HCT116 (cell line): ENCODE measurements at regions not wholly inside any gene's neighbourhood (a gene's known extent, or its start where the extent isn't known, plus 50 kb on each side); places are given as distances from the start of the nearest gene placed in this dataset.
"Not testable (repeated sequence)": the region's sequence is repeated elsewhere in the genome, so short reads cannot be mapped to it uniquely, and the experiment has no call there.

Source experiments
- ATAC-seq: fragments of 200-7000 bp; cut with Tn5 transposase; 2 replicates; pipeline ENCODE4 v1.9.1; 2020; ENCODE audit warnings: mild to moderate bottlenecking, moderate library complexity
- BruUV-seq: library from RNA; stranded (reverse); fragments of 400-500 nt; replicated peaks from 2 replicates; lab custom pipeline; 2021; lab: Mats Ljungman, UMichigan
- CTCF ChIA-PET: fragments of 300-600 bp; sonication (Branson Sonifier 250); formaldehyde crosslinking; loops from one replicate; lab custom pipeline; 2021; ENCODE audit warnings: antibody characterized with exemption; lab: Charles Lee
- POLR2A ChIA-PET: fragments of 300-600, 350-600 bp; sonication (Branson Sonifier 250); formaldehyde crosslinking; loops from one replicate; lab custom pipeline; 2021; ENCODE audit warnings: antibody characterized with exemption; lab: Charles Lee
- RAD21 ChIA-PET, 2 experiments: fragments of 300-600 bp; sonication (Branson Sonifier 250); formaldehyde crosslinking; loops; one replicate each; lab custom pipeline; 2023; ENCODE audit warnings: low total read pairs in 2 of 2; ENCODE audit not compliant: uncharacterized antibody in 2 of 2, unreplicated experiment in 2 of 2, low non-redundant PET in 1 of 2; lab: Charles Lee
- DNase-seq: peaks from one replicate; pipeline ENCODE4 v3.0.0-alpha.2; 2010; ENCODE audit warnings: low read depth, low spot score
- H2AFZ ChIP-seq: fragments of 200-600 bp; shearing (Covaris generic), sonication (generic); 2 replicates; pipeline ENCODE4 v1.6.1; 2017; ENCODE audit warnings: low read depth, mixed run types, mixed read lengths, antibody characterized with exemption, low read length; ENCODE audit not compliant: poor library complexity, severe bottlenecking
- H3K27ac ChIP-seq: 2 replicates; pipeline ENCODE4 v1.5.1; 2012; ENCODE audit warnings: low read depth, low read length
- H3K27me3 ChIP-seq: fragments of 200-600 bp; sonication (generic); 2 replicates; pipeline ENCODE4 v1.6.1; 2016; ENCODE audit warnings: mixed run types, low read length, mixed read lengths; ENCODE audit not compliant: insufficient read depth
- H3K36me3 ChIP-seq, 2 experiments: fragments of 200-500 bp in 1 of 2; fragments of 200-600 bp in 1 of 2; sonication (Bioruptor generic) in 1 of 2; sonication (generic) in 1 of 2; 2 replicates each; pipeline versions ENCODE4 v1.5.1 to v1.6.1; 2014 to 2016; ENCODE audit warnings: low read length in 2 of 2, inconsistent platforms in 1 of 2, mixed read lengths in 1 of 2, mixed run types in 1 of 2; ENCODE audit not compliant: insufficient read depth in 2 of 2, control insufficient read depth in 1 of 2
- H3K4me1 ChIP-seq, 2 experiments: fragments of 200-600 bp in 1 of 2; sonication (generic) in 1 of 2; 2 replicates each; pipeline versions ENCODE4 v1.5.1 to v1.6.1; 2012 to 2017; ENCODE audit warnings: low read length in 2 of 2, inconsistent platforms in 1 of 2, mild to moderate bottlenecking in 1 of 2, mixed read lengths in 1 of 2, mixed run types in 1 of 2, moderate library complexity in 1 of 2; ENCODE audit not compliant: insufficient read depth in 2 of 2, control insufficient read depth in 1 of 2
- H3K4me2 ChIP-seq: fragments of 200-600 bp; sonication (generic); 2 replicates; pipeline ENCODE4 v1.6.1; 2017; ENCODE audit warnings: mixed run types, low read length, mixed read lengths
- H3K4me3 ChIP-seq, 2 experiments: fragments of 200-600 bp in 1 of 2; sonication (generic) in 1 of 2; replicated peaks in 1 of 2; 2 replicates each; pipeline ENCODE4 v1.5.1; 2011 to 2016; ENCODE audit warnings: low read length in 2 of 2, control low read depth in 1 of 2, low read depth in 1 of 2, mild to moderate bottlenecking in 1 of 2, mixed read lengths in 1 of 2, mixed run types in 1 of 2
- H3K79me2 ChIP-seq: fragments of 200-600 bp; sonication (generic); 2 replicates; pipeline ENCODE4 v1.6.1; 2017; ENCODE audit warnings: mild to moderate bottlenecking, mixed run types, low read length, moderate library complexity, mixed read lengths; ENCODE audit not compliant: insufficient read depth
- H3K9ac ChIP-seq: fragments of 200-600 bp; sonication (generic); 2 replicates; pipeline ENCODE4 v1.6.1; 2016; ENCODE audit warnings: low read length, mixed read lengths
- H3K9me2 ChIP-seq: fragments of 200-600 bp; sonication (generic), shearing (Covaris generic); 2 replicates; pipeline ENCODE4 v1.6.1; 2017; ENCODE audit warnings: mixed run types, mild to moderate bottlenecking, moderate library complexity; ENCODE audit not compliant: insufficient read depth
- H3K9me3 ChIP-seq, 2 experiments: fragments of 200-500 bp in 1 of 2; fragments of 200-600 bp in 1 of 2; sonication (Bioruptor generic) in 1 of 2; sonication (generic) in 1 of 2; 2 replicates each; pipeline ENCODE4 v1.6.1; 2014 to 2017; ENCODE audit warnings: low read length in 2 of 2, mixed read lengths in 2 of 2, inconsistent platforms in 1 of 2, low read depth in 1 of 2, mild to moderate bottlenecking in 1 of 2, mixed run types in 1 of 2, moderate library complexity in 1 of 2; ENCODE audit not compliant: control insufficient read depth in 1 of 2, insufficient read depth in 1 of 2
- H4K20me1 ChIP-seq: fragments of 200-600 bp; sonication (generic), shearing (Covaris generic); 2 replicates; pipeline ENCODE4 v1.6.1; 2017; ENCODE audit warnings: mixed run types, mild to moderate bottlenecking, moderate library complexity; ENCODE audit not compliant: insufficient read depth
- CEBPB ChIP-seq: IDR thresholded peaks from 2 replicates; pipeline ENCODE4 v1.6.1; 2012; ENCODE audit warnings: low read depth
- EGR1 ChIP-seq: IDR thresholded peaks from 2 replicates; pipeline ENCODE4 v1.6.1; 2012; ENCODE audit warnings: low read depth
- ELF1 ChIP-seq: IDR thresholded peaks from 2 replicates; pipeline ENCODE4 v1.6.1; 2012; ENCODE audit warnings: low read depth, borderline replicate concordance
- EZH2phosphoT487 ChIP-seq: fragments of 200-600 bp; IDR thresholded peaks from 2 replicates; pipeline ENCODE4 v1.6.1; 2018; ENCODE audit warnings: antibody characterized with exemption, borderline replicate concordance
- JUND ChIP-seq: IDR thresholded peaks from 2 replicates; pipeline ENCODE4 v1.6.1; 2012
- MAX ChIP-seq: IDR thresholded peaks from 2 replicates; pipeline ENCODE4 v1.6.1; 2012
- POLR2A ChIP-seq: IDR thresholded peaks from 2 replicates; pipeline ENCODE4 v1.7.0; 2011; ENCODE audit warnings: borderline replicate concordance; ENCODE audit not compliant: insufficient read depth, insufficient read length; ENCODE audit errors: extremely low read depth
- REST ChIP-seq: IDR thresholded peaks from 2 replicates; pipeline ENCODE4 v1.6.1; 2012; ENCODE audit warnings: low read depth
- SIN3A ChIP-seq: IDR thresholded peaks from 2 replicates; pipeline ENCODE4 v1.6.1; 2012; ENCODE audit warnings: low read depth
- SP1 ChIP-seq: IDR thresholded peaks from 2 replicates; pipeline ENCODE4 v1.6.1; 2012; ENCODE audit warnings: low read depth
- SRF ChIP-seq: IDR thresholded peaks from 2 replicates; pipeline ENCODE4 v1.6.1; 2012; ENCODE audit warnings: low read depth
- TCF7L2 ChIP-seq: IDR thresholded peaks from 2 replicates; pipeline ENCODE4 v1.7.0; 2011; ENCODE audit warnings: borderline replicate concordance, inconsistent platforms; ENCODE audit not compliant: insufficient read depth, insufficient read length; ENCODE audit errors: extremely low read depth
- YY1 ChIP-seq: IDR thresholded peaks from 2 replicates; pipeline ENCODE4 v1.6.1; 2011; ENCODE audit warnings: low read length, low read depth, moderate library complexity, mild to moderate bottlenecking; ENCODE audit not compliant: insufficient replicate concordance; ENCODE audit errors: extremely low read depth
- ZFX ChIP-seq: fragments of 450-650 bp; IDR thresholded peaks from 2 replicates; pipeline ENCODE4 v1.6.1; 2017
- ZNF274 ChIP-seq: fragments of 200-500 bp; sonication (Bioruptor generic); IDR thresholded peaks from 2 replicates; pipeline ENCODE4 v1.6.1; 2014; ENCODE audit warnings: mild to moderate bottlenecking, low read depth, low read length, inconsistent platforms
- intact Hi-C: fragments of 100-400 bp; cut with micrococcal nuclease; formaldehyde crosslinking; loops from 2 replicates; pipeline ENCODE4 v1.10.0; 2022
- TF ChIP-seq, protein P1 (sequence below), 3 experiments: fragments of 200-600 bp in 1 of 3; sonication (generic) in 1 of 3; IDR thresholded peaks in 2 of 3; conservative IDR thresholded peaks in 1 of 3; 2 replicates each; pipeline ENCODE4 v1.5.1; 2012 to 2017; ENCODE audit warnings: low read depth in 2 of 3, low read length in 2 of 3, antibody characterized with exemption in 1 of 3, borderline replicate concordance in 1 of 3, control low read depth in 1 of 3, mild to moderate bottlenecking in 1 of 3, mixed read lengths in 1 of 3, mixed run types in 1 of 3, moderate library complexity in 1 of 3; ENCODE audit not compliant: insufficient read depth in 1 of 3
- TF ChIP-seq, protein P2 (sequence below): IDR thresholded peaks from 2 replicates; pipeline ENCODE4 v1.6.1; 2011; ENCODE audit warnings: mild to moderate bottlenecking, low read length, moderate library complexity; ENCODE audit not compliant: insufficient replicate concordance; ENCODE audit errors: extremely low read depth

DNA sequence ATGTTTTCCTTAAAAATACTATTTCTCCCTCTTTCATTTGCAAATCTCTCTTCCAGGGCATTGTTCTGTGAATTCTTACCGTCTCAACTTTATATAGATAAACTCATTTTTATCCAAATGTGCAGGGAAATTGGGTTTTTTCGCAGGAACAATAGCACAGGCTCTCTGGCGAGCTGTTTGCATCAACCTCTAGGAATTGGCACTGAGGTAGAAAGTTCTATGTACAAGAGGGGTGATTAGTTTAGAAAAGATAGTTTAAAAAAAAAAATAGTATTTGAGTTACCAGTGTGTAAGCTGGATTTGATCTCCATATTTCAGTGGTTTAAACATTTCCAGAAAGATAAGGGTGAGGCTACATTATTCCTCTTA lies 129.7 kb upstream of the BTN3A2 start:
- H3K9me3 ChIP-seq: no peaks in the 10 kb centered on the region
- no peak overlapping the region for H3K4me2 ChIP-seq
- no peak overlapping the region for H3K4me3 ChIP-seq
- no peaks in the 10 kb centered on the region for H3K36me3 ChIP-seq
- no peaks in the 10 kb centered on the region for H3K4me1 ChIP-seq
- ChIA-PET RAD21 (no interaction called here), CTCF (no interaction called here)
- intact Hi-C loops: no loop called here
- 0 out of 2 replicates have a peak, but pooled peaks cover 5% of the 10 kb centered on the region for H3K9me2 ChIP-seq
- no peak for ATAC-seq
- no peak overlapping the region for H3K9ac ChIP-seq
- H4K20me1 ChIP-seq: no peaks in the 10 kb centered on the region
- TF ChIP-seq ELF1 (no peak), ZFX (no peak), CEBPB (no peak), EGR1 (no peak), SIN3A (no peak), POLR2A (no peak), TCF7L2 (no peak), ZNF274 (no peak), YY1 (no peak), REST (no peak), SRF (no peak), MAX (no peak), JUND (no peak), EZH2phosphoT487 (no peak), SP1 (no peak)
- TF ChIP-seq, protein P1, sequence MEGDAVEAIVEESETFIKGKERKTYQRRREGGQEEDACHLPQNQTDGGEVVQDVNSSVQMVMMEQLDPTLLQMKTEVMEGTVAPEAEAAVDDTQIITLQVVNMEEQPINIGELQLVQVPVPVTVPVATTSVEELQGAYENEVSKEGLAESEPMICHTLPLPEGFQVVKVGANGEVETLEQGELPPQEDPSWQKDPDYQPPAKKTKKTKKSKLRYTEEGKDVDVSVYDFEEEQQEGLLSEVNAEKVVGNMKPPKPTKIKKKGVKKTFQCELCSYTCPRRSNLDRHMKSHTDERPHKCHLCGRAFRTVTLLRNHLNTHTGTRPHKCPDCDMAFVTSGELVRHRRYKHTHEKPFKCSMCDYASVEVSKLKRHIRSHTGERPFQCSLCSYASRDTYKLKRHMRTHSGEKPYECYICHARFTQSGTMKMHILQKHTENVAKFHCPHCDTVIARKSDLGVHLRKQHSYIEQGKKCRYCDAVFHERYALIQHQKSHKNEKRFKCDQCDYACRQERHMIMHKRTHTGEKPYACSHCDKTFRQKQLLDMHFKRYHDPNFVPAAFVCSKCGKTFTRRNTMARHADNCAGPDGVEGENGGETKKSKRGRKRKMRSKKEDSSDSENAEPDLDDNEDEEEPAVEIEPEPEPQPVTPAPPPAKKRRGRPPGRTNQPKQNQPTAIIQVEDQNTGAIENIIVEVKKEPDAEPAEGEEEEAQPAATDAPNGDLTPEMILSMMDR (IDR thresholded peaks at IDR 0.05 in 2 of 3, conservative IDR thresholded peaks at IDR 0.05 in 1 of 3; ENCODE audit: borderline replicate concordance in 1 of 3, insufficient read depth in 1 of 3, low read depth in 2 of 3, low read length in 2 of 3): no peak
- TF ChIP-seq, protein P2, sequence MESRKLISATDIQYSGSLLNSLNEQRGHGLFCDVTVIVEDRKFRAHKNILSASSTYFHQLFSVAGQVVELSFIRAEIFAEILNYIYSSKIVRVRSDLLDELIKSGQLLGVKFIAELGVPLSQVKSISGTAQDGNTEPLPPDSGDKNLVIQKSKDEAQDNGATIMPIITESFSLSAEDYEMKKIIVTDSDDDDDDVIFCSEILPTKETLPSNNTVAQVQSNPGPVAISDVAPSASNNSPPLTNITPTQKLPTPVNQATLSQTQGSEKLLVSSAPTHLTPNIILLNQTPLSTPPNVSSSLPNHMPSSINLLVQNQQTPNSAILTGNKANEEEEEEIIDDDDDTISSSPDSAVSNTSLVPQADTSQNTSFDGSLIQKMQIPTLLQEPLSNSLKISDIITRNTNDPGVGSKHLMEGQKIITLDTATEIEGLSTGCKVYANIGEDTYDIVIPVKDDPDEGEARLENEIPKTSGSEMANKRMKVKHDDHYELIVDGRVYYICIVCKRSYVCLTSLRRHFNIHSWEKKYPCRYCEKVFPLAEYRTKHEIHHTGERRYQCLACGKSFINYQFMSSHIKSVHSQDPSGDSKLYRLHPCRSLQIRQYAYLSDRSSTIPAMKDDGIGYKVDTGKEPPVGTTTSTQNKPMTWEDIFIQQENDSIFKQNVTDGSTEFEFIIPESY: no peak
- TF ChIP-seq, all 23 proteins: peak for 0
- no TSS peak for BruUV-seq
- Histone ChIP-seq H3K79me2 (no peaks in the 10 kb centered on the region), H3K27me3 (no peaks in the 10 kb centered on the region), H3K27ac (no peak overlapping the region), H2AFZ (no peak overlapping the region)
- DNase-seq: no peak
- POLR2A ChIA-PET: no interaction called here

GRCh38 chr6:26239415-26239814 lies 125.6 kb upstream of the BTN3A2 start:
- POLR2A ChIA-PET, H3K4me2 ChIP-seq, H3K4me1 ChIP-seq, H3K9ac ChIP-seq, ATAC-seq, H2AFZ ChIP-seq, H3K9me2 ChIP-seq, RAD21 ChIA-PET, H3K9me3 ChIP-seq, H3K79me2 ChIP-seq, DNase-seq, H4K20me1 ChIP-seq, H3K4me3 ChIP-seq, intact Hi-C loops, H3K36me3 ChIP-seq, H3K27me3 ChIP-seq, H3K27ac ChIP-seq, CTCF ChIA-PET, BruUV-seq: not testable (repeated sequence)
